MM.1S (cell line): ENCODE measurements at regions not wholly inside any gene's neighbourhood (a gene's known extent, or its start where the extent isn't known, plus 50 kb on each side); places are given as distances from the start of the nearest gene placed in this dataset.

ENCODE experiments used
- EZH2 ChIP-seq: fragments of 300-600 bp; sonication (generic); optimal IDR thresholded peaks from 2 replicates; pipeline ENCODE3; 2017; ENCODE audit warnings: low read depth, mild to moderate bottlenecking, antibody characterized with exemption, low read length, mixed read lengths
- TF ChIP-seq, protein P1 (sequence below): fragments of 300-600 bp; sonication (generic); IDR thresholded peaks from 2 replicates; pipeline ENCODE4 v1.5.1; 2016; ENCODE audit warnings: antibody characterized with exemption, low read length, mixed read lengths

- no peak for TF ChIP-seq EZH2
- TF ChIP-seq, protein P1, sequence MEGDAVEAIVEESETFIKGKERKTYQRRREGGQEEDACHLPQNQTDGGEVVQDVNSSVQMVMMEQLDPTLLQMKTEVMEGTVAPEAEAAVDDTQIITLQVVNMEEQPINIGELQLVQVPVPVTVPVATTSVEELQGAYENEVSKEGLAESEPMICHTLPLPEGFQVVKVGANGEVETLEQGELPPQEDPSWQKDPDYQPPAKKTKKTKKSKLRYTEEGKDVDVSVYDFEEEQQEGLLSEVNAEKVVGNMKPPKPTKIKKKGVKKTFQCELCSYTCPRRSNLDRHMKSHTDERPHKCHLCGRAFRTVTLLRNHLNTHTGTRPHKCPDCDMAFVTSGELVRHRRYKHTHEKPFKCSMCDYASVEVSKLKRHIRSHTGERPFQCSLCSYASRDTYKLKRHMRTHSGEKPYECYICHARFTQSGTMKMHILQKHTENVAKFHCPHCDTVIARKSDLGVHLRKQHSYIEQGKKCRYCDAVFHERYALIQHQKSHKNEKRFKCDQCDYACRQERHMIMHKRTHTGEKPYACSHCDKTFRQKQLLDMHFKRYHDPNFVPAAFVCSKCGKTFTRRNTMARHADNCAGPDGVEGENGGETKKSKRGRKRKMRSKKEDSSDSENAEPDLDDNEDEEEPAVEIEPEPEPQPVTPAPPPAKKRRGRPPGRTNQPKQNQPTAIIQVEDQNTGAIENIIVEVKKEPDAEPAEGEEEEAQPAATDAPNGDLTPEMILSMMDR = no peak
Observed at GRCh38 chr11:113563766-113564526, 88.7 kb upstream of the DRD2 start.
